Fibroblast of lung (primary cell): ENCODE measurements at regions not wholly inside any gene's neighbourhood (a gene's known extent, or its start where the extent isn't known, plus 50 kb on each side); places are given as distances from the start of the nearest gene placed in this dataset.

ENCODE experiments used
- CTCF ChIP-seq, 2 donors: IDR thresholded peaks in 1 of 2; conservative IDR thresholded peaks in 1 of 2; 1 replicate in 1 of 2; 2 replicates in 1 of 2; pipeline ENCODE4 v1.5.1; 2011 to 2012; ENCODE audit warnings: low read length in 2 of 2, control low read depth in 1 of 2, inconsistent platforms in 1 of 2, low read depth in 1 of 2, mild to moderate bottlenecking in 1 of 2
- EZH2 ChIP-seq: IDR thresholded peaks from 2 replicates; pipeline ENCODE4 v1.5.1; 2012; ENCODE audit warnings: low read length, control low read depth, mild to moderate bottlenecking; ENCODE audit errors: missing control alignments

GRCh38 chrX:39903937-39904336 lies 193.8 kb downstream of the BCOR start:
- TF ChIP-seq CTCF (conservative IDR thresholded peaks at IDR 0.05 in 1 of 2, IDR thresholded peaks at IDR 0.05 in 1 of 2; ENCODE audit: low read depth in 1 of 2, low read length in 2 of 2) (no peak), EZH2 (no peak)
